ENCODE measurements at regions not wholly inside any gene's neighbourhood (a gene's known extent, or its start where the extent isn't known, plus 50 kb on each side); places are given as distances from the start of the nearest gene placed in this dataset.

DNA sequence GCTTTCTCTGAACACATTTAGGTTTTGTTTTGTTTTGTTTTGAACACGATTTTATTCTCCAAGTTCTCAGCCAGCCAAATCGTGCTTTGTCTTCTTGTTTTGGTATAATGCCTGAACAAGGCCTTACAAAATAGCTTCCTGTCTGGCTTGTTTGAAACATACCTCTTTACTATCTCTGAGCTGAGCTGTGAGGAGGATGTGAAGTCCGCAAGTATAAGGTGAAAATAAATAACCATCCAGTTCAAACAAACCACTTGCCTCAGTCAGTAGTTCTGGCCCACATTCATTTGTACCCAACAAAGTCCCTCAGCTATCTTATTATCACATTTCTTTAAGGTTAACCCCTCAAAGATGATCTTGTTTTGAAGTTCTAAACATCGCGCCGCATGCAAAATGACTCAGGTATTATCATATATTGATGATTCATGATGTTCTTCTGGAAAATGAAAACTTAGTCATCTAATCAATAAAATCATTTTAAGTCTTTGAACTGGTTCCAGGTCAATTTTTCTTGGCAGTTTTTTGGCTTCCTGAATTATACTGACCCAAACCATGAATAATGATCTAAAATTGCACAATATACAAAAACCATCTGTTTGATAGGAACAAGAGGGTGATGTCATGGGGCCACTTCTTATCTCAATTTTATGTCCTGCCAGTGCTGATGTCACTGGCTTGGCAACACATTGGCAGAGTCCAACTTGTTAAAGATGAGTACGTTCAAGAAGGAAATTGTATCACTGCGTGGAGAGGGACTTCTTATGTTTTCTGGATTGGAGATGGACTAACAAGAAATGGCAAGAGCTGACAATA is 694.3 kb downstream of the KCNJ2 start:
- intact Hi-C loops (cut with micrococcal nuclease): no loop called here

DNA sequence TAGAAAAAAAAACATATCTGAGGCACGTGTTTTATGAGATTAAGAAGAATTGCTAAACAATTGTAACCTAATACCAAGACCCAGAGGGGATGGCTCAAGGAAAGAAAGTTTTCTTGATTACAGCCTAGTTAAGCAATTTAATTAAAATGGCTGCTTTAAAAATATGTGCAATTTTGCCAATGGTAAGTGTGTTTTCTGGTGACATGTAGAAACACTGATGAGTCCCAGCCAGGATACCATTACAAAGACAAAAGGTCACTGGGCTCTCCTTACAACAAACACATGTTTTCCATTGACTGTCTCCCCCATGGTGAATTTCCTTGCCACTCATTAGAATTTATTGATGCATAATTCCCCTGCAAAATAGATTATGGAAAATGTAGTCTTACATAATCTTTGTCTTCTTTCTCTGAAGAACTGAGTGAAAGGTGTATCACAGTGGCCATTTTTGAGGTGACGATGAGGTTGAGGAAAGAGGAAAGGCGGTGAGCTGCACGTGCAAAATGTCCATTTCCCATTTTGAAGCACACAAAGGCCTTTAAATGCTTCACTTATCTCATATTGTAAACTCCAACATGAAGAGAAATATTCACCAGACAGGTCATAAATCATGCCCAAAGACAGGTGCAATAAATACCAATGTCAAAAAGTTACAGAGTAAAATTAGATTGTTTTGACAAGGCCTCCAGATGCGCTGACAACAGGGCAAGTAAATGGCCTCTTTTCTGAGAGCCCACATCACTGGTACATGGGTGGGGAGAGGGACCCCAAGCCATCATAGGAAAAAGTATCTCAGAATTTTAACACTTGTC is 696.9 kb downstream of the KCNJ2 start:
- intact Hi-C loops (cut with micrococcal nuclease): no loop called here

DNA sequence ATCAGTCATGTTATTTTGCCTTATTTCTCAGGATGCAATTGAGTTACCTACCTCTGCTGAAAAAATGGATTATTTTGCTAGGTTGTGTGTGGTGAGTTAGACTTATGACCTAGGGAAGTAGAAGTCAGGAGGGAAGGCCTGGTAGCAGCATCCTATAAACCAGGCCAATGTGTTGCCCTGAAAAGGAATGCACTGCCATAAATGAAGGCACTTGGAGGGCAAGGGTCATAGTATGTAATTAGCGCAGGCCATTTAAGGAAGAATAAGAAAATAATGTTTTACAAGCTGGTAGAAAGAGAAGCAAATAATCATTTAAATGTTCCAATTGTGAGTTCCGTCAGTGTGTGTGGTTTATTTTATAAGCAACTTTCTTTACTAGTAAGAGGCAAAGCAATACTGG is 698.8 kb downstream of the KCNJ2 start:
- intact Hi-C loops (cut with micrococcal nuclease): no loop called here

DNA sequence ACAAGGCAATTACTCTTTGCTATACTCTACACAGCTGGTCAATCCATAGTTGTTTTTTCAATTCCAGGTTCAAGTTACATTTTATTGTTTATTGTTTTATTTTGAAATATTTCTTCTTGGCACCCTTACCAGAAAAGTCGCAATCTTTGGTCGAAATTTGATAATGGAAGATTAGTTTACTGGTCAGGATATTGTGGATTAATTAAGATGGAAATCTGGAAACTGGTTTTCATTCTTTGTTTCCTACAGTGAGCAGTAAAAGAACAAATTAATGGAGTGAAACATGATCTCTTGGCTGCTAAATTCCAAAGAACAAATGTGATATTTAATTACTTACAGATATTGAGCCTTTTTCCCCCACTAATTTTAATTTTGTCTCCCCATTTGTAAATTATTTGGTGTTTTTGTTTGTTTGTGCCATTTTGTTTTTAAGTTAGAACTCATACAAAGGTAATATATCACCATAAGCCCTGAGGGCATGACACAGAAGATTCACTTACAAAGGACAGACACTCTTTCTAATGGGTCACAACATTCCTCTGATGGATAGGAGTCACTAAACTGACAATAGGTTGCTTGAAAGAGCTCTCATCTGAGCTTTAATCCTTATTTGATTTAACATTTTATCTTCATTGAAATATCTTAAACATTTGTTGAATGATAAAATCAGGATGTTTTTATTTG is 700.2 kb downstream of the KCNJ2 start:
- intact Hi-C loops (cut with micrococcal nuclease): no loop called here

DNA sequence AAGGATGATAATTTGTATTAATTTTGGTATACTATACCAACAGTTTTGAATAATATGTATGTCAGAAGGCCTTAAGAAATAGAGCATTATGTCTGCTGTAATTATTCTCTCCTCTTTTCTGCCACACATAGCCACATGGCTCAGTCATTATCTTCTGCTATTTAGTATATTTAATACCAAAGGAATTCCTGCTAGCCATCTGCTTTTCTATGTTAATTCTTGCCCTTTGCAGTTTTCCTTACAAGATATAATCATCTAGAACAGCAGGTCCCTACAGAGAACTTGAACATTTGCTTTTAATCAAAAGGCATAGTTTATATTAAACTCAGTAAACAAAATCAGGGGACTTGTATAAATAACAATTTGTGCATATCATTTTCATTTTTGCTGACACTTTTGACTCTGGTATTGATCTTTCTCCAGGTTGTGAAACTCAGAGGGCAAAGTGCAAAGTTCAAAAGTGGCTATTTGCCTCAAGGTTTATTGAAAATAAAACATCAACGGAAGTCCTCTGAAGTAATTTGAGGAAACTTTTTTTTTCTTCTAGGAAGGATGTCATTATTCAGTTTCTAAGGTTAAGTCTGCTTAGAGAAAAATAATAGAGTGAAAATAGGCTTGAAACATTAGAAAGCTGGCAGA is 702.0 kb downstream of the KCNJ2 start:
- intact Hi-C loops (cut with micrococcal nuclease): no loop called here

DNA sequence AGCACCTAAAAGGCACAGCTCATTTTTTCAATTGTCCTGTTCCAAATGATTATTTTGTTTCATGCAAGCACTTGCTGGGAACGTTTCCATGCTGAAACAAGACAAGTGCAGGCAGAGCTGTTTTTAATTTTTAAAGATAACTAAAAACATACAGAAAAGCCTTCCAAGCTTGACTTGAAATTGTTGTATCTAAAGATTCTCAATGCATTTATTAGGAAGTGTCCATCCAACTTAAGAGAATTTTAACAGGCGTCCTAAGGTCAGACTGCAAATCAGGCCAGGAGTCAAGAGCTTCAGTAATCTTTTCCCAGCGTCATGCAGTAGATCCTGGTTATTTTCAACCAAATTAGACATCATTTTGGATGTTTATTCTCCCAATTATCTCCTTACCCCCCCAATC is 702.8 kb downstream of the KCNJ2 start:
- intact Hi-C loops (cut with micrococcal nuclease): no loop called here

DNA sequence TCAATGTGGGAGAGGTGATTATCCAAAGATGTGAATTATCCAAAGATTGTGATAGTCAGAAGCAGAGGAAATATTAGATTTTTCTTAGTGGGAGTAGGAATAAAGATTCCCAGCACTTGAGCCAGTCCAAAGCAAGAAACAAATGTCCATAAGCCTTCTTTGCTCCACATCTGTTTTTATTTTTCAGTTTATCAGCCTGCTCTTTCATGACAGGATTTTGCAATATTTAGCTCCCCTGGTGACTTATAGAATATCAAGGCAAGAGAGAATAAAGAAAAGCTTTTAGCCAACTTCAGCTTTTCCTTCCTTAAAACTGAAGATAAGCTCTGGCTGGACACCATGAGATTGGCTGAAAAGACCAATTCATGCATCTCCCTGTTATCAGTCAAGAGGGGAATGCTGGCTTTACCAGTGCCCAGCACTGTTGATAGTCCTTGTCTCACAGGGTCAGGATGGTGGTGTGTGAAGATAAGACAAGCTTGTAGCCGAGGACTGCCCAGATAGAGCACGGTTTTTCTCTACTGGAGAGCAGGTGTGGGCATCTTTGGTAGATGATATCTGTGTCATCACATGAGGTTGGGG is 706.5 kb downstream of the KCNJ2 start:
- intact Hi-C loops (cut with micrococcal nuclease): no loop called here

DNA sequence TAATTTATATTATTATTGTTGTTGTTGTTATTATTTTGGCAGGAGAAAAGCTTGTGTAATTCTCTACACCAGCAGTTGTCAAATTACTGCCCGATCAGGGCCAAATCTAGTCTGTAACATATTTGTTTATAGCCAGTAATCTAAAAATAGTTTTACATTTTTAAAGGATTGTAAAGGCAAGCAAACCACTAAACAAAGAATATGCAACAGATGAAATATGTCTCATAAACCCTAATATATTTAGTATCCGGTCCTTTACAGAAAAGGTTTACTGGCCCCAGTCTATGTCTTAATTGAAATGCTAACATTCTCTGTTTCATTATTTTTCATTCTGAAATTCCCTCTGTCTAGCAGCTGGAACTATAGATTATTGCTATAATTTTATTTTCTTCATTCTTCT is 709.5 kb downstream of the KCNJ2 start:
- intact Hi-C loops (cut with micrococcal nuclease): no loop called here

DNA sequence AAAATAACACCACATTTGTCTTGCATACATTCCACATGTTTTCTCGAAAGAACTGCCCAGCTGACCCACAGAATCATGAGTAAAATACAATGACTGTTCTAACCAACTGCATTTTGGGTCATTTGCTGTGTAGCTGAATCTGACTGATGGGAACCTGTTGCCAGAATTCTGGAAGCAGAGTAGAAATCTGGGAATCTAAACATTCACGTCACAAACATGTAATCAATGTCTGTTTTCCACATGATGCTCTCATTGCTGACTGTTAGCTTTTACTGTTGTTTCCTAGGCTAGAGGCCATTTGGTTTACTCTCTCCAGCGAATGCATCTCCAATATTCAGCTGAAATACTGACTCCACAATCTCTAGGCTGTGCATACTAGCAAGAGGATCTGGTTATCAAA is 710.1 kb downstream of the KCNJ2 start:
- intact Hi-C loops (cut with micrococcal nuclease): no loop called here

DNA sequence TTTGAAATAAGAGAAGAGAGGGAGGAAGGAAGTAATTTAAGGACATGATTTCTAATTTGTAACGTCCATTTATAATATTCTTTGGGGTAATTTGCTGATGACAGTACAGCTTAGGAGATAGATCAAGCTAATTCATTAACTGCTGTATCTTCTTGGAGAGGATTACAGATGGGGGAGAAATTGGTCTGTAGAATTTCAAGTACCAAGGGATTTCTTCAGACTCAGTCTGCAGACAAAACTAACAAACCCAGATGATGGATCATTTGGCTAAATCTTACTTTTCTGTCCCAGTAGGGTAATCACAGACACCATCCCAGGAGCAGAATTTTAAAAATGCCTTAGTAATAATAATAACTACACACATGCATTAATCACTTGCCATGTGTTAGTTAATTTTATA is 711.8 kb downstream of the KCNJ2 start:
- intact Hi-C loops (cut with micrococcal nuclease): no loop called here

DNA sequence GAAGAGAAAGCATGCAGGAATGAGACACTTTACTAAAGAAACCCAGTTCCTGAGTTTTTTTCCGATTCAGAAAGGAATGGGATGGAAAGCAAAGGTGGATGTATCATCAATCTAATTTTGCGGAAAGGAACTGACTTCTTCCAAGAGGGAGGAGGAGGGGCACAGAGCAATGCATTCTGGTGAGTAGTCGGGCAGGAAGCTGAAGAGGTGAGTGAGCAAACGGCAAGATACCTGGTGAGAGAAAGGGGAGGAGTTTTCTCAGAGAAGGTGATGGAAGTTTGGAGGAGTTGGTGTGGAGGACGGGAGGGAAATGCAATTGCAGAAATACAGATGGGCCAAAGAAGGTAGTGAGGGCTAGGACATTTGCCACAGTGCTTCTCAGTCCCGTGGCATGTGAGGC is 713.2 kb downstream of the KCNJ2 start:
- intact Hi-C loops (cut with micrococcal nuclease): no loop called here

DNA sequence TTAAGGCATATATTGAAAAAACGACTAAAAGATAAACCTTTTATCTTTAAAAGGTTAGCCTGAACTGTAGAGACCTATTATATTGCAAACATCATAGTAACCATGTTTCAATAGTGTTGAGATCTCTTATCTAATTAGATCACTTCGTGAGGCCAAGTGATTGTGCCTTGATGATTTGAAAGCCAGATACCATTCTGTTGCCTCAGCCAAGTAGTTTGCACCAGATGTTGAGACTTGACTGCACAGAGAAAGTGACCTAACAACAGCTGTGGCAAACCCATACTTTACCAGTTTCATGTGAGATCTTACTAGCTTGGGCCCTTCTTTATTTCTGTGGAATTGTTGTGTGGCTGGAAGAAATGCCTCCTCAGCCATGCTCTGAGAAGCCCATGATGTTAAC is 717.3 kb downstream of the KCNJ2 start:
- intact Hi-C loops (cut with micrococcal nuclease): no loop called here

DNA sequence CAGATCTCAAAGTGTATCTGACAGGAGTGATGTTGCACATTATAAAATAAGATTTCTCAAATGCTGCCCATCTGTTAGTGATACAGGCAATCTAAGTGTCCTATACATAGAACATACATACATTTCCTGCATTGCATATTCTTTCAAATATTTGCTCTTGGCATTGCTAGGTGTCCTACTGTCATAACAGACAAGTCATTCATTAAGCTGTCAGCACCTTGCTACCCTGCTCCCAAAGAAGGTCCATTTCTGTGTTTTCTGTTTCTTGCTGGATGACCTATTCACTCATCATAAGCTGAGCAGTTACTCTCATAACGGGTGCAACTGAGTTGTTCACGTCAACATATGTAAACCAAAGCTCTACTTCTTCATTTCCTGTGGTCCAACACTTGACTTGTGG is 719.0 kb downstream of the KCNJ2 start:
- intact Hi-C loops (cut with micrococcal nuclease): no loop called here

DNA sequence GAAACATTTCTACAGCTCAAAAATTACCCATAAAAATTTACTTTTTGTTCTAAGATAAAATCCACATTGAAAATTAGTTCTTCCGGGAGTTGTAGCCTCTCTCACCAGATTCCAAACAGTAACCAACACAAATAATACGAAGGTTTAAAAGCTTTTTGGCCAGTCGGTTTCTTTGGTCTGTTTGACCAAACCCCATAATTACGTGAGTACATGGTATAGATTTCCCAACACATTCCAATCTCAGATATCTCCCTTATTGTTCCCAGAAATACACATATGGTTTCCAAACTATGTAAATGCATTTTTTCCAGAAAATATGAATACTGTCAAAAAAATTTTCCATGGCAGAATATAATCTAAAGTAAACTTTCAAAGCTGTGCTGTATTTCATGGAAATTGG is 722.0 kb downstream of the KCNJ2 start:
- intact Hi-C loops (cut with micrococcal nuclease): no loop called here

DNA sequence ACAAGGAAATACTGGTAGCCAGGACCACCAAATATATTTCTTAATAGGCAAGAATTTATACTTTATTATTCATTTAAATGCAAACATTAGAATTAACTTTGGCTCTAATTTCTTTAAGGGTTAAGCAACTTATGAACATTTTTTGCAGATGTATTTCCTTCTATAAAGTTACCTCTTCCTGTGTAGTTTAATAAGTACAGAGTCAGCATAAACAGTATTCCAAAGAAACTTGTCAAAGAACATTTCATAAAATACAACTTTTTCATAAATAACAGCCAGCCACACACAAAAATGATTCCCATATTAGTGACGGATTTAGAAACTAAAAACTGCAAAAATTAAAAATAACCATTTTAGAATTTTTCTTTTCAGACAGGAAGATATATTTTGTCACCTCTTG is 723.2 kb downstream of the KCNJ2 start:
- intact Hi-C loops (cut with micrococcal nuclease): no loop called here

DNA sequence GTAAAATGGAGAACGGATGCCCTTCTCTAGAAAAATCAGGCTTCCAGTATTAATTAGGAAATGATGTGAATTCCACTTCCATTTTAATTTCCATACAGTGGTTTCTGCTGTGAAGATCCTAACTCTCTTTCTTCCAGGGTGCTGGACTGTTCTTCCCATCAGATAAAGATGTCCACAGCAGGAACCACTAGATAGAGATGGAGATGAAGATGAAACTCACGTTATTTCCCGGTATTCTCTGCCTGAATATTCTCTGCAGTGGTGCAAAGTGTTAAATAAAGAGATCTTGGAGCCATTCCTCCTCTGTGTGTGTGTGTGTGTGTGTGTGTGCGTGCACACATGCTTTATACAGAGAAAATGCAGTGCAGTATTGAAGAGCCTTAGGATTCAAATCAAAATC is 727.5 kb downstream of the KCNJ2 start:
- intact Hi-C loops (cut with micrococcal nuclease): no loop called here

DNA sequence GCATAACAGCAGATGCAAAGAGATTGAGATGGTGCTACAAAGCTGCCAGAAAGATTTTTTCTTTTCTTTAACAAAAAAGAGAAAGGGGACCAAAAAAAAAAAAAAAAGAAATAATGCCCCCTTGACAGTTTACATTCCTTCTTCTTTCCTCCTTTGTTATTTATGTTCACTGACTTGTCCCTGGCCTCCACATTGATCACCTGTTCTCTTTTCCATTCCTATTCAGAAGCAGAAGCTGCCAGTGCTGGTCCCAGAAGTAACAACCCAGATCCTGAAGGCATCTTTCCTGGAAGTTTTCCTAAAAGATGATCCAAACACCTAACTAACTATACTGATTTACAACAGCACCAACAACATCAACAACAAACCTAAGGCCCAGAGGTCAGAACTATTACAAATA is 728.1 kb downstream of the KCNJ2 start:
- intact Hi-C loops (cut with micrococcal nuclease): no loop called here

DNA sequence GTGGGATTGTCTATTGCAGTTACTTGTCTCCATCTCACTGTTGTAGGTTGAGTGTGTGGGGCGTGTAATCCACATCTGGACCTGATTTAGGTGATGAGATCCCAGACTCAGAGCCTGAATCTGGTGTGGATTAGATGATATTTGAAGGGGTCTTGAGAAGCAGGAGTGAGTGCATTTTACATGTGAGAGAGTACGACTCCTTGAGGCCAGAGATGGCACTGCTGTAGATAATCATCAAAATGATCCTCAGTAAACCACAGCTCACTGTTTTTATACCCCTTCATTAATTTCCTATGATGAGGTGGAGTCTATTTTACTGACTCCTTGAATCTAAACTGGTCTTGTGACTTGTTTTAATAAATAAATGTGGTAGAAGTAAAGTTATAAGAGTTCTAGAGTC is 732.5 kb downstream of the KCNJ2 start:
- intact Hi-C loops (cut with micrococcal nuclease): no loop called here

DNA sequence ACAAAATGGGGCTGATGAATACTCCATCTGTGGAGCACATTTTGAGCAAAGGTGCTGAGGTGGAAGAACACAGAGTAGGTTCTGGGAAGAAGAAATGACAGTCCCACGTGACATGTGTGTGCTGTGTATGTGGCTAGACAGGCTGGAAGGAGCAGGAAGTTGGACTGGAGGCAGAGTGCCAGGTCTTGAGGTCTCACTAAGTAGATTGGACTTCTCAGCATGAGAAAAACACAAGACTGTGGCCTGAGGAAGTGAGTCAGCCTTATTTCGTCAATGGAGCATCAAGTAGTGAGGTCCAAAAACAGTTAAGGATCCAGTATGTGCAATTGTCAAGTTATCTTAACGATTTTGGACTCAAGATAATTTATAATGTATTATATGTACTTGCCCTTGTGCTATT is 736.5 kb downstream of the KCNJ2 start:
- intact Hi-C loops (cut with micrococcal nuclease): no loop called here

DNA sequence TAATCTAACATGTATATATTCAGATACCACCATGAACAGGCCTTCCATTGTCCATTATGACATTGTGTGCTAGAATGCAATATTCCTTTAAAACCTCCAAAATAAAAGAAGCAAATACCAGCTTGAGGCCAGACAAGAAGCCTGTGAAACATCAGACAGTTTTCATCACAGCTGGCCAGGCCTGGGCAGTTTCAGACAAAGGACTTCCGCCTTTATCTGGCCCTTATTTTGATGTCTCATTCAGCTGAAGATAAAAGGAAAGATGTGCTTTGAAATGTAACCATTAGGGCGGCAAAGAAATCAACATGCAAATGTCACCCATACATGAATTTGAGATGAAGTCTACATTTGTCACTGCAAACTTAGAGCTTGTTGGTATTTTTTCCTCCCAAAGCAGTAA is 737.5 kb downstream of the KCNJ2 start:
- intact Hi-C loops (cut with micrococcal nuclease): no loop called here

DNA sequence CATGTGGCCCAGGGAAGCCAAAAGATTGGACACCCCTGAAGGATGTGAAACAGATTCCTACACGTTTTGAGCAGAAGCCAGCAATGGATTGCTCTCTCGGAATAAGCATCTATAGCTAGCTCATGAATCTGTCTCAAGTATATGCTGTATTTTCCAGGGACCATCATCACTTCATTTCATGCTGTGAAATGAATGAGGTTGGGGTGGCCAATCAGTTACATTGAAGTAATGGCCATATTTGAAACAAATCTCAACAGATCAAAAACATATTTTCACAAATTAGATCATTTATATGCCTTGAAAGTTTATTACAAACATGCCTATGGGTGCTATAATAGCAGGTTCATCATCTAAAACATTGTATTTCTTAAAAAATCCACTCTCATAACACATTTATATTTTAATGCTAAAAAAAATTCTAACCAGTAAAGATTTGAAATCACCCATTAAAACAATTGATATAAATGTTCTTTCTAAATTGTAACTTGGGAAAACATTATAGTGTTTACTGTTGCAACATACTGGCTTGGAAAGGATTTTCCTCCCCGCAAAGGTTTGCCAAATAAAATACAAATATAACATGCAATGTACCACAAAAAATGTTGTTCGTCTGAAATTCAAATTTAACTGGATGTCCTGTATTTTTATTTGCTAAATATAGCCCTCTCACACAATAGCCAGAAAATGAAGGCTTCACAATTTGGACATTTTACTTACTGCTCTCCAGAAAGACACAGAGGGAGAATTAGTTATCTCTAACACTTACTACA is 743.6 kb downstream of the KCNJ2 start:
- intact Hi-C loops (cut with micrococcal nuclease): no loop called here
